ENCODE measurements at regions not wholly inside any gene's neighbourhood (a gene's known extent, or its start where the extent isn't known, plus 50 kb on each side); places are given as distances from the start of the nearest gene placed in this dataset.

DNA sequence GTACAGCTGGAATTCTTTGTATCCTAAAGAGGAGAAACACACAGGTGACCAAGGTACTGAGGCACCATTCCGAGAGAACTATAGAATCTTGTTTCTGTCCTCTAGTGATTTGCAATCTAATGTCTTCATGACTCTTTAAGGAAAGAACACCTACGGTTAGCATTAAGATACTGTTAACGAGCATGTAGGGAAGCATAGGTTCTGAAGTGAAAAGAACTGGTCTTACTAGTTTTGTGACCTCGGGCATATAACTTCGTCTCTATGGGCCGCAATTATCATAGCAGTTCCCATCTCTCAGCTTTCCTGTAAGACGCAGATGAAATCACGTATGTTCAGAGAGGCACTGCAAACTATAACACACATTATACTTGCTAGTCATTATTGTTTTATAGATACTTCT lies 193.0 kb upstream of the NBEA start:
- Histone ChIP-seq H3K27ac (peak overlapping the region in 3 of 4 donors; percentile 31 to 72 (median 69)), H3K36me3 (no peaks in the 10 kb centered on the region), H3K27me3 (no peaks in the 10 kb centered on the region), H3K4me3 (no peak overlapping the region), H3K4me1 (no peaks in the 10 kb centered on the region), H3K9me3 (no peaks in the 10 kb centered on the region)
- TF ChIP-seq, protein P1, sequence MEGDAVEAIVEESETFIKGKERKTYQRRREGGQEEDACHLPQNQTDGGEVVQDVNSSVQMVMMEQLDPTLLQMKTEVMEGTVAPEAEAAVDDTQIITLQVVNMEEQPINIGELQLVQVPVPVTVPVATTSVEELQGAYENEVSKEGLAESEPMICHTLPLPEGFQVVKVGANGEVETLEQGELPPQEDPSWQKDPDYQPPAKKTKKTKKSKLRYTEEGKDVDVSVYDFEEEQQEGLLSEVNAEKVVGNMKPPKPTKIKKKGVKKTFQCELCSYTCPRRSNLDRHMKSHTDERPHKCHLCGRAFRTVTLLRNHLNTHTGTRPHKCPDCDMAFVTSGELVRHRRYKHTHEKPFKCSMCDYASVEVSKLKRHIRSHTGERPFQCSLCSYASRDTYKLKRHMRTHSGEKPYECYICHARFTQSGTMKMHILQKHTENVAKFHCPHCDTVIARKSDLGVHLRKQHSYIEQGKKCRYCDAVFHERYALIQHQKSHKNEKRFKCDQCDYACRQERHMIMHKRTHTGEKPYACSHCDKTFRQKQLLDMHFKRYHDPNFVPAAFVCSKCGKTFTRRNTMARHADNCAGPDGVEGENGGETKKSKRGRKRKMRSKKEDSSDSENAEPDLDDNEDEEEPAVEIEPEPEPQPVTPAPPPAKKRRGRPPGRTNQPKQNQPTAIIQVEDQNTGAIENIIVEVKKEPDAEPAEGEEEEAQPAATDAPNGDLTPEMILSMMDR (IDR thresholded peaks at IDR 0.05) = no peak
- FAIRE-seq (no peak), ATAC-seq (no peak), DNase-seq (no peak)
- intact Hi-C loops (cut with DNase I) = no loop called here
- 47 to 52% methylated on average over 8 of the region's 8 CpGs for WGBS, 2 donors

DNA sequence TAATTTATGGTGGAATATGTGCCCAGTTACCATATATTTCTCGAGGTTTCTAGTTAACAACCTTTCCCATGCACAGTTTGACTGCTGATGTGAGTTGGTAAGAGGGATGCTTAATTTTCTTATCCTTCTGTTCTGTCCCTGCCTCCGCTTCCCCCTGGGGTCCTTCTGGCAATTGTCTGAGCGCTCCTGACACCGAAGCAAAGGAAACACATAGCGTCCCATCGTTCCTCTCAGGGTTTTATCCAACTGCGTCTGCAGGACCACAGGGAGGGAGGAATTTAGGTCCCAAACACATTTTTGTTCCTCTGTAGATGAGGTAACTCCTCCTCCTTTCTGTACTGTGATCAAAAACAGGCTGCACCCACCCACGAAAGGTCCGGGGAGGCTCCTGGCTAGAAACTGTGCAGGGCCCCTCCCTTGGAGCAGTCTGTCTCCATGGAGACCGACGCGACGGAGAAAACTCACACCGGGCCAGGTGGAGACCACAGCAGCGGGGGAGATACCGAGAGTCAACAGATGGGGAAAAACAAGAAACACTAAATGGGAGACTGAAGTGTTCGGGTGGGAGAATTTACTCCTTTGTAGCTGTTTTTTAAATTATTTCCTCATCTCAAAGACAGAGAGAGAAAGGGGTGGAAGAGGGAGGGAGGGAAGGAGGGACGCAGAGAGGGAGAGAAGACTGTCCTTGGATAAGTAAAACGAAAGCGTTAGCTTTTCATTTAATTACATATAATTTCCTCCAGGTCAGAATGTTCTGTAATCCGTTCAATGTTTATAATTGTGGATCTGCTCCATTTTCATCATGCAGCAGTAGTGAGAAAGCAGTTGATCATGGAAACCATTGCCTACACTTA lies 191.8 kb upstream of the NBEA start:
- ATAC-seq (peak; percentile 23 to 73 (median 70)), DNase-seq (peak in 5 of 6 donors; percentile 10 to 59 (median 18)), FAIRE-seq (no peak)
- WGBS, 2 donors = 12 to 15% methylated on average over 21 of the region's 21 CpGs
- Histone ChIP-seq H3K4me3 (peak overlapping the region in 2 of 4 donors; percentile 26 to 33), H3K27me3 (no peaks in the 10 kb centered on the region), H3K27ac (peak overlapping the region in 1 of 4 donors; percentile 22), H3K36me3 (no peaks in the 10 kb centered on the region), H3K9me3 (no peaks in the 10 kb centered on the region), H3K4me1 (no peaks in the 10 kb centered on the region)
- intact Hi-C loops (cut with DNase I) = no loop called here
- TF ChIP-seq, protein P1 (IDR thresholded peaks at IDR 0.05) = no peak

DNA sequence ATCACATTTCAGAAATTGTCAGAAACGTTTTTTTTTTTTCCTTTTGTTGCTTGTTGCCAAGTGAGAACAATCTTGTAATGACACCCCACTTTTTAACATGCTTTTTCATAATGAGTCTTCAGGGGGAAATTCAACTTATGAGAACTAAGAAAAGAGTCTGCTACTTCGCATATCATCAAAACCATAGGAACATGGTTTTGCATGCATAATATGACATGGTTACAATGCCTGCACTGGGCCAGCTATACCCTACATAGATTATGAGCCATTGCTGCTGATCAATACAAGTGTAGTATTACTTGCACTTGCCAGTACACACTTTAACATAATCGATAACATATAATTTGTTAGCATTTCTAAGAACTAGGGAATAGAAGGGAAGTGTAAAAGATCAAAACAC lies 191.0 kb upstream of the NBEA start:
- H3K4me3 ChIP-seq = no peak overlapping the region
- H3K9me3 ChIP-seq = no peaks in the 10 kb centered on the region
- FAIRE-seq (no peak), ATAC-seq (no peak), DNase-seq (no peak)
- 29 to 32% methylated on average over 3 of the region's 3 CpGs for WGBS, 2 donors
- H3K4me1 ChIP-seq = no peaks in the 10 kb centered on the region
- TF ChIP-seq, protein P1 (IDR thresholded peaks at IDR 0.05) = no peak
- no peaks in the 10 kb centered on the region for H3K27me3 ChIP-seq
- peak overlapping the region in 1 of 4 donors; percentile 12 for H3K27ac ChIP-seq
- intact Hi-C loops (cut with DNase I) = no loop called here
- H3K36me3 ChIP-seq = no peaks in the 10 kb centered on the region

DNA sequence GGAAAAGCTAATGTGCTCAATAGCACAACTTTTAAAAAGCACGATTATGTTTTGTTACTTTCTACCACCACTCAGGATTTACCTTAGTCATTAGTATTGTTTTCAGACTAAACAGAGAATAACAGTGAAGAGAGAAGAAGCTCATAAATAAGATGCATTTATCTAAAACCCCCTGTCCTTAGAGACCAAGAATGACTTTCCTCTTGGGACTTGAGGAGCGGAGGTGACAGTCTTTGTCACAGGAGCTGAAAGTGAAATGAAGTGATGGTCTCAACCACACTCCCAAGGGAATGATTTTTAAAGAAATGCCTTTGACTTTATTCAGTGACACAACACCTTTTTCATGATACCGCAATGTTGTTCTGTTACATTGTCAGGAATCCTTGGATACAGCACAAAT lies 190.6 kb upstream of the NBEA start:
- H3K36me3 ChIP-seq = no peaks in the 10 kb centered on the region
- intact Hi-C loops (cut with DNase I) = no loop called here
- no peaks in the 10 kb centered on the region for H3K27me3 ChIP-seq
- TF ChIP-seq, protein P1 (IDR thresholded peaks at IDR 0.05) = no peak
- H3K4me3 ChIP-seq = no peak overlapping the region
- H3K9me3 ChIP-seq = no peaks in the 10 kb centered on the region
- H3K4me1 ChIP-seq = no peaks in the 10 kb centered on the region
- DNase-seq = no peak
- no peak overlapping the region for H3K27ac ChIP-seq
- WGBS, 2 donors = 87% methylated on average over 3 of the region's 3 CpGs
- FAIRE-seq = no peak
- no peak for ATAC-seq

DNA sequence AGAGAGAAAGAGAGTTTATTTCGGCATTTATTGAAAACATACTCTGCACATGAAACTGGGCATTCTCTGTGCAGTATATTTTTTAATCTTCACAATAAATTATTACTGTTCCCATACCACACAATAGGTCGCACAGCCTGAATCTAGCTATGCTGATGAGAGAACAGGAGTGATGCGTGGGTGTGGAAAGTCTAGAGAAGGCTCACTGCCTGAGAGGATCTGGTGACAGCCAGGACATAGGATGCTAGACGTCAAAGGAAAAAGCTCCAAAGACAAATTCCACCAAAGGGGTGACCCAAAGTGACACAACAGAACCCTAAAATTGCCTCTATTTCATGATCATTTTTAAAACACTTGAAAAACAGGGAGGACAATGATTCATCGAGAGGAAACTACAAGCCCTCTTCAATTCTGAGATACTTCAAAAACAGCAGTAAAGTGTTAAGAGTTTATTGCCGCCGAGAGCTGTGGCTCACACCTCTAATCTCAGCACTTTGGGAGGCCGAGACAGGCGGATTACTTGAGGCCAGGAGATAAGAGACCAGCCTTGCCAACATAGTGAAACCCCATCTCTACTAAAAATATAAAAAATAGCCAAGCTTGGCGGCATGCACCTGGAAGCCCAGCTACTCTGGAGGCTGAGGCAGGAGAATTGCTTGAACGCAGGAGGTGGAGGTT lies 189.6 kb upstream of the NBEA start:
- TF ChIP-seq, protein P1 (IDR thresholded peaks at IDR 0.05) = no peak
- no peak for DNase-seq
- Histone ChIP-seq H3K4me1 (no peaks in the 10 kb centered on the region), H3K36me3 (no peaks in the 10 kb centered on the region), H3K27me3 (no peaks in the 10 kb centered on the region), H3K9me3 (no peaks in the 10 kb centered on the region), H3K27ac (no peak overlapping the region), H3K4me3 (no peak overlapping the region)
- no peak for FAIRE-seq
- WGBS, 2 donors = 73 to 78% methylated on average over 11 of the region's 11 CpGs
- ATAC-seq = no peak
- intact Hi-C loops (cut with DNase I) = no loop called here

All from pancreas (tissue), 10 donors.